Glomerular endothelial cell (primary cell): ENCODE measurements at regions not wholly inside any gene's neighbourhood (a gene's known extent, or its start where the extent isn't known, plus 50 kb on each side); places are given as distances from the start of the nearest gene placed in this dataset.

Experiments
- DNase-seq: peaks from one replicate; pipeline ENCODE4 v3.0.0-alpha.2; 2011; ENCODE audit warnings: low read depth, low spot score; ENCODE audit errors: extremely low read depth

- no peak for DNase-seq
These were observed 175.3 kb downstream of the ABHD5 start for GRCh38 chr3:43865887-43866528.

- no peak for DNase-seq
These were observed 176.0 kb downstream of the ABHD5 start for GRCh38 chr3:43866529-43867353.

GRCh38 chr3:43867436-43868072 lies 176.8 kb downstream of the ABHD5 start:
- no peak for DNase-seq

- DNase-seq = no peak
These were observed 178.8 kb downstream of the ABHD5 start for GRCh38 chr3:43869491-43869890.

- peak; percentile 42 for DNase-seq
These were observed 179.4 kb downstream of the ABHD5 start for GRCh38 chr3:43870120-43870519.

GRCh38 chr3:43870844-43871626 lies 180.3 kb downstream of the ABHD5 start:
- no peak for DNase-seq

GRCh38 chr3:43871627-43872245 lies 181.0 kb downstream of the ABHD5 start:
- no peak for DNase-seq

GRCh38 chr3:43872301-43872700 lies 181.6 kb downstream of the ABHD5 start:
- no peak for DNase-seq

GRCh38 chr3:43872901-43873300 lies 182.2 kb downstream of the ABHD5 start:
- DNase-seq = no peak

GRCh38 chr3:43873723-43874122 lies 183.0 kb downstream of the ABHD5 start:
- no peak for DNase-seq

- DNase-seq = no peak
These were observed 183.6 kb downstream of the ABHD5 start for GRCh38 chr3:43874290-43874689.

GRCh38 chr3:43874731-43875130 lies 184.0 kb downstream of the ABHD5 start:
- no peak for DNase-seq

GRCh38 chr3:43876648-43877047 lies 185.9 kb downstream of the ABHD5 start:
- DNase-seq = no peak

- DNase-seq = no peak
These were observed 188.4 kb downstream of the ABHD5 start for GRCh38 chr3:43879166-43879565.

- DNase-seq = no peak
These were observed 192.4 kb downstream of the ABHD5 start for GRCh38 chr3:43882976-43883680.

- DNase-seq = no peak
These were observed 193.1 kb downstream of the ABHD5 start for GRCh38 chr3:43883729-43884396.

GRCh38 chr3:43884581-43884980 lies 193.8 kb downstream of the ABHD5 start:
- no peak for DNase-seq

- DNase-seq = no peak
These were observed 195.3 kb downstream of the ABHD5 start for GRCh38 chr3:43885908-43886618.

- no peak for DNase-seq
These were observed 201.3 kb downstream of the ABHD5 start for GRCh38 chr3:43892061-43892460.
